Keratinocyte (primary cell): ENCODE measurements at regions not wholly inside any gene's neighbourhood (a gene's known extent, or its start where the extent isn't known, plus 50 kb on each side); places are given as distances from the start of the nearest gene placed in this dataset.

ENCODE experiments used
- CTCF ChIP-seq, 3 experiments: IDR thresholded peaks in 1 of 3; conservative IDR thresholded peaks in 1 of 3; optimal IDR thresholded peaks in 1 of 3; 2 replicates in 2 of 3; 3 replicates in 1 of 3; pipeline versions ENCODE3 to v1.5.1; 2011; ENCODE audit warnings: low read length in 3 of 3, mild to moderate bottlenecking in 3 of 3, moderate library complexity in 2 of 3, control low read depth in 1 of 3, inconsistent platforms in 1 of 3; ENCODE audit not compliant: insufficient read depth in 2 of 3; ENCODE audit errors: extremely low read depth in 1 of 3
- EZH2 ChIP-seq: IDR thresholded peaks from one replicate; pipeline ENCODE4 v1.6.1; 2012; ENCODE audit warnings: inconsistent platforms, mild to moderate bottlenecking, low read length, moderate library complexity

GRCh38 chr18:56199580-56200330, 438.6 kb downstream of the TXNL1 start:
- TF ChIP-seq CTCF (optimal IDR thresholded peaks at IDR 0.05 in 1 of 3, IDR thresholded peaks at IDR 0.05 in 1 of 3, conservative IDR thresholded peaks at IDR 0.05 in 1 of 3; ENCODE audit: extremely low read depth in 1 of 3, insufficient read depth in 2 of 3, low read length in 3 of 3) (no peak), EZH2 (no peak)
